HepG2 (cell line): ENCODE measurements at regions not wholly inside any gene's neighbourhood (a gene's known extent, or its start where the extent isn't known, plus 50 kb on each side); places are given as distances from the start of the nearest gene placed in this dataset.

ENCODE experiments used
- CEBPG ChIP-seq: IDR thresholded peaks from 2 replicates; pipeline ENCODE4 v1.6.1; 2016
- CENPT ChIP-seq: sonication (generic); formaldehyde crosslinking; IDR thresholded peaks from 2 replicates; pipeline ENCODE4 v1.8.0; 2022; ENCODE audit warnings: low read depth, mild to moderate bottlenecking, moderate library complexity, missing genetic modification reagents
- GABPA ChIP-seq, 2 experiments: IDR thresholded peaks; 2 replicates each; pipeline ENCODE4 v1.6.1; 2011 to 2016; ENCODE audit warnings: low read depth in 2 of 2, low read length in 1 of 2, missing biosample characterization in 1 of 2, missing genetic modification characterization in 1 of 2
- JUND ChIP-seq: sonication (generic); formaldehyde crosslinking; IDR thresholded peaks from 2 replicates; pipeline ENCODE4 v1.8.0; 2022; ENCODE audit warnings: mild to moderate bottlenecking, missing genetic modification reagents
- MIER3 ChIP-seq: IDR thresholded peaks from 2 replicates; pipeline ENCODE4 v1.6.1; 2016; ENCODE audit warnings: missing compliant biosample characterization, borderline replicate concordance
- MXD4 ChIP-seq: IDR thresholded peaks from 2 replicates; pipeline ENCODE4 v1.6.1; 2016; ENCODE audit warnings: mild to moderate bottlenecking, missing biosample characterization, missing genetic modification reagents
- PHF21A ChIP-seq: sonication (generic); formaldehyde crosslinking; IDR thresholded peaks from 2 replicates; pipeline ENCODE4 v1.5.0; 2020; ENCODE audit warnings: mild to moderate bottlenecking, missing genetic modification reagents
- PITX1 ChIP-seq: sonication (generic); formaldehyde crosslinking; IDR thresholded peaks from 2 replicates; pipeline ENCODE4 v1.5.1; 2020; ENCODE audit warnings: mild to moderate bottlenecking, missing genetic modification reagents
- SATB2 ChIP-seq: sonication (generic); formaldehyde crosslinking; IDR thresholded peaks from 2 replicates; pipeline ENCODE4 v1.5.0; 2020; ENCODE audit warnings: missing genetic modification reagents
- SRY ChIP-seq: sonication (generic); formaldehyde crosslinking; IDR thresholded peaks from 2 replicates; pipeline ENCODE4 v1.8.0; 2022; ENCODE audit warnings: mild to moderate bottlenecking, missing genetic modification reagents
- ZFP62 ChIP-seq: sonication (generic); formaldehyde crosslinking; IDR thresholded peaks from 2 replicates; pipeline ENCODE4 v1.4.0; 2020; ENCODE audit warnings: missing genetic modification reagents
- ZIK1 ChIP-seq: sonication (generic); formaldehyde crosslinking; IDR thresholded peaks from 2 replicates; pipeline ENCODE4 v1.5.0; 2020; ENCODE audit warnings: mild to moderate bottlenecking, low read depth, missing genetic modification reagents, borderline replicate concordance
- ZNF230 ChIP-seq: sonication (generic); formaldehyde crosslinking; IDR thresholded peaks from 2 replicates; pipeline ENCODE4 v1.4.0; 2020; ENCODE audit warnings: mild to moderate bottlenecking, missing genetic modification reagents
- ZNF326 ChIP-seq: sonication (generic); formaldehyde crosslinking; IDR thresholded peaks from 2 replicates; pipeline ENCODE4 v1.4.0; 2020; ENCODE audit warnings: missing genetic modification reagents, borderline replicate concordance
- ZNF335 ChIP-seq: sonication (generic); formaldehyde crosslinking; IDR thresholded peaks from 2 replicates; pipeline ENCODE4 v1.4.0; 2020; ENCODE audit warnings: missing genetic modification reagents
- ZNF337 ChIP-seq: sonication (generic); formaldehyde crosslinking; IDR thresholded peaks from 2 replicates; pipeline ENCODE4 v1.5.1; 2020; ENCODE audit warnings: missing genetic modification reagents, low read depth, mild to moderate bottlenecking, borderline replicate concordance
- ZNF781 ChIP-seq: sonication (generic); formaldehyde crosslinking; IDR thresholded peaks from 2 replicates; pipeline ENCODE4 v1.5.1; 2020; ENCODE audit warnings: borderline replicate concordance, mild to moderate bottlenecking, missing genetic modification reagents; ENCODE audit errors: not compliant biosample characterization
- ZNF816 ChIP-seq: sonication (generic); formaldehyde crosslinking; IDR thresholded peaks from 2 replicates; pipeline ENCODE4 v1.8.0; 2022; ENCODE audit warnings: missing genetic modification reagents, mild to moderate bottlenecking, borderline replicate concordance
- ZNF841 ChIP-seq: sonication (generic); formaldehyde crosslinking; IDR thresholded peaks from 2 replicates; pipeline ENCODE4 v1.8.1; 2023; ENCODE audit warnings: missing genetic modification reagents, borderline replicate concordance
- TF ChIP-seq, protein P1 (sequence below): sonication (generic); formaldehyde crosslinking; IDR thresholded peaks from 2 replicates; pipeline ENCODE4 v1.4.0; 2020; ENCODE audit warnings: missing genetic modification reagents, borderline replicate concordance
- TF ChIP-seq, protein P2 (sequence below): sonication (generic); formaldehyde crosslinking; IDR thresholded peaks from 2 replicates; pipeline ENCODE4 v1.4.0; 2020; ENCODE audit warnings: missing genetic modification reagents, borderline replicate concordance
- TF ChIP-seq, protein P3 (sequence below): IDR thresholded peaks from 2 replicates; pipeline ENCODE4 v1.6.1; 2016; ENCODE audit warnings: missing compliant biosample characterization, missing genetic modification reagents, borderline replicate concordance

DNA sequence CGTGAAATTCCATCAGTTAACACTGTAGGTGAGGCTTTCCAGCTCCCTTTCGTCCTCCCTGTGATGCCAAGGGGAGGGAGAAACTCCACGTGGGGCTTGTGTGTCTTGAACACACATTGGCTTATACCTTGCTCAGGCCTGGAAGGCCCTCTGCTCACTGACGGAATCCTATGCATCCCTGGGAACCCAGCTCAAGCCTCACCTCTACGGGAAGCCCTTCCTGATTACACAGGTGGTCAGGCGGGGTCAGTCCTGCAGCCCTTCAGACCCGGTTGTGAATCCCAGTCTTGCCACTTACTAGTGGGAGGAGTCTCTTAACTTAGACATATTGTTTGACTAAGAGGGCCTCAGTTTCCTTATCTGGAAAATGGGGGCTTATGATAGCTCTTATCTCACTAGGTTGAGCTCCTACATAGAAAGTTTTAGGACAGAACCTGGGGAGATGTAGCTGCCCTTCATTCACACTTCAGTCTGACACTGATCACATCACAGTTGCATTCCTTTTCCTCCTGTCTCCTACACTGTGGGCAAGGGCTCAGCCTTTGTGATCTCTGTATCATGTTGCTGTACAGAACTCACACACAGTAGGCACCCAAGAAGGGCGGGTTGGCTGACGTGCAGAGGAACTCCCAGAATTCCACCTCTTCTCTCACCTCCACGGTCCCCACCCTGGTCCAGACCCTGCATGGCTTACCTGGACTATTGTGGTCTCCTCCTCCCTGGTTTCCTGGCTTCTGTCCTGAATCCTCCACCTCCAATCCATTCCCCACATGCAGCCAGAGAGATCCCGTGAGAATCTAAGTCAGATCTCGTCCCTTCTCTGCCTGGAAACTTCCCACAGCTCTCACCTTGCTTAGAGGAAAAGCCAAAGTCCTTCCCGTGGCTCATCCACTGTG, 129.6 kb downstream of the CEBPB start (continued):
- TF ChIP-seq, protein P1, sequence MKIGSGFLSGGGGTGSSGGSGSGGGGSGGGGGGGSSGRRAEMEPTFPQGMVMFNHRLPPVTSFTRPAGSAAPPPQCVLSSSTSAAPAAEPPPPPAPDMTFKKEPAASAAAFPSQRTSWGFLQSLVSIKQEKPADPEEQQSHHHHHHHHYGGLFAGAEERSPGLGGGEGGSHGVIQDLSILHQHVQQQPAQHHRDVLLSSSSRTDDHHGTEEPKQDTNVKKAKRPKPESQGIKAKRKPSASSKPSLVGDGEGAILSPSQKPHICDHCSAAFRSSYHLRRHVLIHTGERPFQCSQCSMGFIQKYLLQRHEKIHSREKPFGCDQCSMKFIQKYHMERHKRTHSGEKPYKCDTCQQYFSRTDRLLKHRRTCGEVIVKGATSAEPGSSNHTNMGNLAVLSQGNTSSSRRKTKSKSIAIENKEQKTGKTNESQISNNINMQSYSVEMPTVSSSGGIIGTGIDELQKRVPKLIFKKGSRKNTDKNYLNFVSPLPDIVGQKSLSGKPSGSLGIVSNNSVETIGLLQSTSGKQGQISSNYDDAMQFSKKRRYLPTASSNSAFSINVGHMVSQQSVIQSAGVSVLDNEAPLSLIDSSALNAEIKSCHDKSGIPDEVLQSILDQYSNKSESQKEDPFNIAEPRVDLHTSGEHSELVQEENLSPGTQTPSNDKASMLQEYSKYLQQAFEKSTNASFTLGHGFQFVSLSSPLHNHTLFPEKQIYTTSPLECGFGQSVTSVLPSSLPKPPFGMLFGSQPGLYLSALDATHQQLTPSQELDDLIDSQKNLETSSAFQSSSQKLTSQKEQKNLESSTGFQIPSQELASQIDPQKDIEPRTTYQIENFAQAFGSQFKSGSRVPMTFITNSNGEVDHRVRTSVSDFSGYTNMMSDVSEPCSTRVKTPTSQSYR = no peak
- TF ChIP-seq SATB2 (CRISPR knock-in tag) (no peak), ZNF816 (CRISPR knock-in tag) (0 out of 2 replicates have a peak, but pooled peaks have one; percentile 16), CEBPG (CRISPR knock-in tag) (no peak), ZNF781 (no peak), ZNF841 (no peak), ZIK1 (CRISPR knock-in tag) (no peak), CENPT (CRISPR knock-in tag) (no peak), ZFP62 (CRISPR knock-in tag) (no peak), MIER3 (CRISPR knock-in tag) (no peak; the same call in 1 of the 2 replicates), JUND (CRISPR knock-in tag) (no peak), GABPA (IDR thresholded peaks at IDR 0.05; ENCODE audit: low read depth, low read length) (no peak), GABPA (CRISPR knock-in tag; IDR thresholded peaks at IDR 0.05; ENCODE audit: low read depth) (no peak), ZNF337 (CRISPR knock-in tag) (no peak), ZNF335 (CRISPR knock-in tag) (no peak), MXD4 (no peak), ZNF326 (CRISPR knock-in tag) (no peak; the same call in 1 of the 2 replicates), PHF21A (CRISPR knock-in tag) (no peak), ZNF230 (no peak; the same call in 1 of the 2 replicates), SRY (CRISPR knock-in tag) (no peak), PITX1 (CRISPR knock-in tag) (no peak; the same call in 1 of the 2 replicates)
- TF ChIP-seq, protein P2, sequence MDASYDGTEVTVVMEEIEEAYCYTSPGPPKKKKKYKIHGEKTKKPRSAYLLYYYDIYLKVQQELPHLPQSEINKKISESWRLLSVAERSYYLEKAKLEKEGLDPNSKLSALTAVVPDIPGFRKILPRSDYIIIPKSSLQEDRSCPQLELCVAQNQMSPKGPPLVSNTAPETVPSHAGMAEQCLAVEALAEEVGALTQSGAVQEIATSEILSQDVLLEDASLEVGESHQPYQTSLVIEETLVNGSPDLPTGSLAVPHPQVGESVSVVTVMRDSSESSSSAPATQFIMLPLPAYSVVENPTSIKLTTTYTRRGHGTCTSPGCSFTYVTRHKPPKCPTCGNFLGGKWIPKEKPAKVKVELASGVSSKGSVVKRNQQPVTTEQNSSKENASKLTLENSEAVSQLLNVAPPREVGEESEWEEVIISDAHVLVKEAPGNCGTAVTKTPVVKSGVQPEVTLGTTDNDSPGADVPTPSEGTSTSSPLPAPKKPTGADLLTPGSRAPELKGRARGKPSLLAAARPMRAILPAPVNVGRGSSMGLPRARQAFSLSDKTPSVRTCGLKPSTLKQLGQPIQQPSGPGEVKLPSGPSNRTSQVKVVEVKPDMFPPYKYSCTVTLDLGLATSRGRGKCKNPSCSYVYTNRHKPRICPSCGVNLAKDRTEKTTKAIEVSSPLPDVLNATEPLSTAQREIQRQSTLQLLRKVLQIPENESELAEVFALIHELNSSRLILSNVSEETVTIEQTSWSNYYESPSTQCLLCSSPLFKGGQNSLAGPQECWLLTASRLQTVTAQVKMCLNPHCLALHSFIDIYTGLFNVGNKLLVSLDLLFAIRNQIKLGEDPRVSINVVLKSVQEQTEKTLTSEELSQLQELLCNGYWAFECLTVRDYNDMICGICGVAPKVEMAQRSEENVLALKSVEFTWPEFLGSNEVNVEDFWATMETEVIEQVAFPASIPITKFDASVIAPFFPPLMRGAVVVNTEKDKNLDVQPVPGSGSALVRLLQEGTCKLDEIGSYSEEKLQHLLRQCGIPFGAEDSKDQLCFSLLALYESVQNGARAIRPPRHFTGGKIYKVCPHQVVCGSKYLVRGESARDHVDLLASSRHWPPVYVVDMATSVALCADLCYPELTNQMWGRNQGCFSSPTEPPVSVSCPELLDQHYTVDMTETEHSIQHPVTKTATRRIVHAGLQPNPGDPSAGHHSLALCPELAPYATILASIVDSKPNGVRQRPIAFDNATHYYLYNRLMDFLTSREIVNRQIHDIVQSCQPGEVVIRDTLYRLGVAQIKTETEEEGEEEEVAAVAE (CRISPR knock-in tag) = peak; percentile 17; the same call in 1 of the 2 replicates
- TF ChIP-seq, protein P3, sequence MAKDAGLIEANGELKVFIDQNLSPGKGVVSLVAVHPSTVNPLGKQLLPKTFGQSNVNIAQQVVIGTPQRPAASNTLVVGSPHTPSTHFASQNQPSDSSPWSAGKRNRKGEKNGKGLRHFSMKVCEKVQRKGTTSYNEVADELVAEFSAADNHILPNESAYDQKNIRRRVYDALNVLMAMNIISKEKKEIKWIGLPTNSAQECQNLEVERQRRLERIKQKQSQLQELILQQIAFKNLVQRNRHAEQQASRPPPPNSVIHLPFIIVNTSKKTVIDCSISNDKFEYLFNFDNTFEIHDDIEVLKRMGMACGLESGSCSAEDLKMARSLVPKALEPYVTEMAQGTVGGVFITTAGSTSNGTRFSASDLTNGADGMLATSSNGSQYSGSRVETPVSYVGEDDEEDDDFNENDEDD = 0 out of 2 replicates have a peak, but pooled peaks have one; percentile 35
